Activated CD8-positive, alpha-beta T cell treated with anti-CD3 and anti-CD28 coated beads for 36 hours (primary cell): ENCODE measurements at regions not wholly inside any gene's neighbourhood (a gene's known extent, or its start where the extent isn't known, plus 50 kb on each side); places are given as distances from the start of the nearest gene placed in this dataset.

Experiments
- ATAC-seq: fragments of 200-7000 bp; cut with Tn5 transposase; one replicate; pipeline ENCODE4 v1.10.0; 2021; ENCODE audit warnings: mild to moderate bottlenecking, moderate library complexity
- CTCF ChIA-PET: fragments of 350-600 bp; sonication (Branson Sonifier 250); formaldehyde crosslinking; loops from one replicate; lab custom pipeline; 2021; ENCODE audit warnings: antibody characterized with exemption; lab: Charles Lee
- POLR2A ChIA-PET: fragments of 350-600 bp; sonication (Branson Sonifier 250); formaldehyde crosslinking; loops from one replicate; lab custom pipeline; 2021; ENCODE audit warnings: antibody characterized with exemption; lab: Charles Lee
- DNase-seq: peaks from one replicate; pipeline ENCODE4 v3.0.0-alpha.2; 2020
- H3K27ac Mint-ChIP-seq: one replicate; pipeline ENCODE4 v1.8.0; 2021; ENCODE audit warnings: mild to moderate bottlenecking, mixed read lengths
- H3K27me3 Mint-ChIP-seq: one replicate; pipeline ENCODE4 v1.8.0; 2021; ENCODE audit warnings: mixed read lengths
- H3K36me3 Mint-ChIP-seq: one replicate; pipeline ENCODE4 v1.8.0; 2021; ENCODE audit warnings: low read depth, mixed read lengths
- H3K4me1 Mint-ChIP-seq: one replicate; pipeline ENCODE4 v1.8.0; 2021; ENCODE audit warnings: low read depth, mixed read lengths
- H3K4me3 Mint-ChIP-seq: one replicate; pipeline ENCODE4 v1.8.0; 2021; ENCODE audit warnings: mild to moderate bottlenecking, moderate library complexity, mixed read lengths
- H3K9me3 Mint-ChIP-seq: one replicate; pipeline ENCODE4 v1.8.0; 2021; ENCODE audit warnings: mixed read lengths
- intact Hi-C: fragments of 100-400 bp; cut with micrococcal nuclease; formaldehyde crosslinking; loops from one replicate; pipeline ENCODE4 v1.10.0; 2022
- TF ChIP-seq, protein P1 (sequence below): fragments of 200-600 bp; IDR thresholded peaks from one replicate; pipeline ENCODE4 v1.8.0; 2022; ENCODE audit warnings: antibody characterized with exemption, mild to moderate bottlenecking

DNA sequence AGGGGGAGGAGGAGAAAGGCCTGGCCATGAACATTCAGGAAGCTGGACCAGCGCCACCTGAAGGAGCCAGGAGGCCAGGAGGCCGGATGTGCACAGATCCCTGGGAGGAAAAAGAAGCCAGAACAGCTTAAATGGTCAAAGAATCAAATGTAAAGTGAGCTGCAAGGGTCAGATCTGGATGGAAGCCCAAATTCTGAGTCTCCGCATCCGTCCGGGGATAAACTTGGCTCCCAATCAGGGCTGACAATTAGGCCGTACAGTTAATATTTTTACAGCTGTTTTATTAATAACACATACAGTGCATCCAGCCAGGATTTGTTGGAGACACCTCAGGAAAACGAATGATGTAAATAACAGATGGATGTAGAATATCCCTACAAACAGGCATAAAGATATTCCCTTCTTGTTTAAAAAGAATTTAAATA, 495.1 kb upstream of the TCF4 start:
- TF ChIP-seq, protein P1, sequence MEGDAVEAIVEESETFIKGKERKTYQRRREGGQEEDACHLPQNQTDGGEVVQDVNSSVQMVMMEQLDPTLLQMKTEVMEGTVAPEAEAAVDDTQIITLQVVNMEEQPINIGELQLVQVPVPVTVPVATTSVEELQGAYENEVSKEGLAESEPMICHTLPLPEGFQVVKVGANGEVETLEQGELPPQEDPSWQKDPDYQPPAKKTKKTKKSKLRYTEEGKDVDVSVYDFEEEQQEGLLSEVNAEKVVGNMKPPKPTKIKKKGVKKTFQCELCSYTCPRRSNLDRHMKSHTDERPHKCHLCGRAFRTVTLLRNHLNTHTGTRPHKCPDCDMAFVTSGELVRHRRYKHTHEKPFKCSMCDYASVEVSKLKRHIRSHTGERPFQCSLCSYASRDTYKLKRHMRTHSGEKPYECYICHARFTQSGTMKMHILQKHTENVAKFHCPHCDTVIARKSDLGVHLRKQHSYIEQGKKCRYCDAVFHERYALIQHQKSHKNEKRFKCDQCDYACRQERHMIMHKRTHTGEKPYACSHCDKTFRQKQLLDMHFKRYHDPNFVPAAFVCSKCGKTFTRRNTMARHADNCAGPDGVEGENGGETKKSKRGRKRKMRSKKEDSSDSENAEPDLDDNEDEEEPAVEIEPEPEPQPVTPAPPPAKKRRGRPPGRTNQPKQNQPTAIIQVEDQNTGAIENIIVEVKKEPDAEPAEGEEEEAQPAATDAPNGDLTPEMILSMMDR = no peak
- Mint-ChIP-seq H3K4me1 (no peaks in the 10 kb centered on the region), H3K4me3 (no peak overlapping the region), H3K27me3 (no peaks in the 10 kb centered on the region), H3K27ac (no peak overlapping the region), H3K36me3 (no peaks in the 10 kb centered on the region), H3K9me3 (no peaks in the 10 kb centered on the region)
- ChIA-PET POLR2A (no interaction called here), CTCF (no interaction called here)
- intact Hi-C loops = no loop called here
- no peak for ATAC-seq
- no peak for DNase-seq

DNA sequence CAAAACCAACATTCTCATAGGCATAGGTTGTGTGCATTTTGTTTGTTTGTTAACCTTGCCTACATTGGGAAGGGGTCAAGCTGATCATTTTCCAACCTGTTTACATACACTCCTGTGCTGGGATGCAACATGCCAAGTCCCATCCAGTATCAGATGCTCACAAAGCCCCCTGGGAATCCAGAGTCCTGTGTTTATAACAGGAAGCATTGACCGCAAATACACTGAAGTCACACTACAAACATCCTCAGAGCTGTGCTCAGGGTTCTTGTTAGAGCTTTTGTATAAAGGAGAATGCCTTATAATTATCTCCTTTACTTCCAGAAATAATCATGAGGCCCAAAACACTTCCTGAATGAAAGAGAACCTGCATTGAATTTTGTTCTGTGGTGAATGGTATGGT, 488.7 kb upstream of the TCF4 start:
- H3K9me3 Mint-ChIP-seq = no peaks in the 10 kb centered on the region
- H3K36me3 Mint-ChIP-seq = no peaks in the 10 kb centered on the region
- no peak overlapping the region for H3K4me3 Mint-ChIP-seq
- TF ChIP-seq, protein P1 = no peak
- ATAC-seq = no peak
- no peak overlapping the region for H3K27ac Mint-ChIP-seq
- no peaks in the 10 kb centered on the region for H3K4me1 Mint-ChIP-seq
- intact Hi-C loops = no loop called here
- POLR2A ChIA-PET = no interaction called here
- no peaks in the 10 kb centered on the region for H3K27me3 Mint-ChIP-seq
- no peak for DNase-seq
- CTCF ChIA-PET = no interaction called here

GRCh38 chr18:56068701-56069100, 480.7 kb upstream of the TCF4 start:
- ChIA-PET POLR2A (no interaction called here), CTCF (no interaction called here)
- no peaks in the 10 kb centered on the region for H3K36me3 Mint-ChIP-seq
- no peaks in the 10 kb centered on the region for H3K9me3 Mint-ChIP-seq
- no peaks in the 10 kb centered on the region for H3K4me1 Mint-ChIP-seq
- ATAC-seq (no peak), DNase-seq (no peak)
- no peak overlapping the region for H3K4me3 Mint-ChIP-seq
- TF ChIP-seq, protein P1 = no peak
- intact Hi-C loops = no loop called here
- no peaks in the 10 kb centered on the region for H3K27me3 Mint-ChIP-seq
- no peak overlapping the region for H3K27ac Mint-ChIP-seq

GRCh38 chr18:56067969-56068671, 480.1 kb upstream of the TCF4 start:
- ChIA-PET CTCF (no interaction called here), POLR2A (no interaction called here)
- no peak overlapping the region for H3K4me3 Mint-ChIP-seq
- no peaks in the 10 kb centered on the region for H3K9me3 Mint-ChIP-seq
- DNase-seq (no peak), ATAC-seq (no peak)
- no peaks in the 10 kb centered on the region for H3K4me1 Mint-ChIP-seq
- H3K27me3 Mint-ChIP-seq = no peaks in the 10 kb centered on the region
- intact Hi-C loops = no loop called here
- H3K27ac Mint-ChIP-seq = no peak overlapping the region
- TF ChIP-seq, protein P1 = no peak
- H3K36me3 Mint-ChIP-seq = no peaks in the 10 kb centered on the region

GRCh38 chr18:56067214-56067894, 479.4 kb upstream of the TCF4 start:
- intact Hi-C loops = no loop called here
- H3K27ac Mint-ChIP-seq = no peak overlapping the region

More at GRCh38 chr18:56067214-56067894, 479.4 kb upstream of the TCF4 start:
- ATAC-seq (no peak), DNase-seq (no peak)
- Mint-ChIP-seq H3K4me1 (no peaks in the 10 kb centered on the region), H3K9me3 (no peaks in the 10 kb centered on the region), H3K36me3 (no peaks in the 10 kb centered on the region), H3K27me3 (no peaks in the 10 kb centered on the region), H3K4me3 (no peak overlapping the region)
- ChIA-PET CTCF (no interaction called here), POLR2A (no interaction called here)
- TF ChIP-seq, protein P1 = no peak
